Smooth muscle cell (in vitro differentiated cells): ENCODE measurements at regions not wholly inside any gene's neighbourhood (a gene's known extent, or its start where the extent isn't known, plus 50 kb on each side); places are given as distances from the start of the nearest gene placed in this dataset.

Source experiments
- DNase-seq: peaks from one replicate; lab custom pipeline; 2025; ENCODE audit not compliant: unreplicated experiment; lab: John Stamatoyannopoulos, UW
- H2AFZ ChIP-seq: fragments of 200-600 bp; sonication (generic); 2 replicates; pipeline ENCODE4 v1.6.0; 2016; ENCODE audit warnings: antibody characterized with exemption, low read depth, mild to moderate bottlenecking
- H3F3A ChIP-seq: fragments of 200-600 bp; sonication (generic); 2 replicates; pipeline ENCODE4 v1.6.0; 2017; ENCODE audit warnings: antibody characterized with exemption, low read depth
- H3K27ac ChIP-seq: fragments of 200-600 bp; sonication (generic); 2 replicates; pipeline ENCODE4 v1.5.1; 2016; ENCODE audit warnings: low read depth, mild to moderate bottlenecking
- H3K27me3 ChIP-seq: fragments of 200-600 bp; sonication (generic); 2 replicates; pipeline ENCODE4 v1.6.1; 2016; ENCODE audit warnings: low read depth, mild to moderate bottlenecking
- H3K36me3 ChIP-seq: fragments of 200-600 bp; sonication (generic); 2 replicates; pipeline ENCODE4 v1.5.1; 2016; ENCODE audit warnings: low read depth
- H3K4me1 ChIP-seq: fragments of 200-600 bp; sonication (generic); 2 replicates; pipeline ENCODE4 v1.5.1; 2016; ENCODE audit warnings: low read depth
- H3K4me2 ChIP-seq: fragments of 200-600 bp; sonication (generic); 2 replicates; pipeline ENCODE4 v1.6.0; 2016; ENCODE audit warnings: mild to moderate bottlenecking
- H3K4me3 ChIP-seq: fragments of 200-600 bp; sonication (generic); 2 replicates; pipeline ENCODE4 v1.5.1; 2016; ENCODE audit warnings: mild to moderate bottlenecking
- H3K79me2 ChIP-seq: fragments of 200-600 bp; sonication (generic); 2 replicates; pipeline ENCODE4 v1.6.0; 2016; ENCODE audit warnings: low read depth, mild to moderate bottlenecking
- H3K9ac ChIP-seq: fragments of 200-600 bp; sonication (generic); 2 replicates; pipeline ENCODE4 v1.6.0; 2016; ENCODE audit warnings: low read depth
- H3K9me3 ChIP-seq: fragments of 200-600 bp; sonication (generic); replicated peaks from 2 replicates; pipeline ENCODE4 v1.5.1; 2016; ENCODE audit warnings: low read depth
- H4K20me1 ChIP-seq: fragments of 200-600 bp; sonication (generic); 2 replicates; pipeline ENCODE4 v1.6.0; 2016; ENCODE audit warnings: low read depth
- WGBS: methylation state at CpG from one replicate; pipeline ENCODE4 v1.1.7; 2016; ENCODE audit warnings: low lambda C conversion rate; 5-methylcytosine and 5-hydroxymethylcytosine counted together
- TF ChIP-seq, protein P1 (sequence below): fragments of 200-600 bp; sonication (generic); IDR thresholded peaks from 2 replicates; pipeline ENCODE4 v1.5.1; 2017; ENCODE audit warnings: borderline replicate concordance, mild to moderate bottlenecking, antibody characterized with exemption; ENCODE audit not compliant: insufficient read depth, poor library complexity, severe bottlenecking

DNA sequence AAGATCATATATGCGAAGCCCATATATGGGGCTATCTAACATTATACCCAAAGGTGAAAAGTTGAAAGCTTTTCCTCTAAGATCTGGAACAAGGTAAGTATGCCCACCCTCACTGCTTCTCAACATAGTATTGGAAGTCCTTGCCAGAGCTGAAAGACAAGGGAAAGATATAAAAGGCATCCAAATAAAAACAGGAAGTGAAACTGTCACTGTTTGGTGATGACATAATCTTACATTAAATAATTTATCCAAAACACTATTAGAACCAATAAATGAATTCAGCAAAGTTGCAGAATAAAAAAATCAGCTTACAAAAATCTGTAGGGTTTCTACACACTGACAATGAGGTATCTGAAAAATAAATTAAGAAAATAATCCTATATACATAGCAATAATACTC, 205.8 kb downstream of the INSIG2 start:
- no peaks in the 10 kb centered on the region for H3K79me2 ChIP-seq
- TF ChIP-seq, protein P1, sequence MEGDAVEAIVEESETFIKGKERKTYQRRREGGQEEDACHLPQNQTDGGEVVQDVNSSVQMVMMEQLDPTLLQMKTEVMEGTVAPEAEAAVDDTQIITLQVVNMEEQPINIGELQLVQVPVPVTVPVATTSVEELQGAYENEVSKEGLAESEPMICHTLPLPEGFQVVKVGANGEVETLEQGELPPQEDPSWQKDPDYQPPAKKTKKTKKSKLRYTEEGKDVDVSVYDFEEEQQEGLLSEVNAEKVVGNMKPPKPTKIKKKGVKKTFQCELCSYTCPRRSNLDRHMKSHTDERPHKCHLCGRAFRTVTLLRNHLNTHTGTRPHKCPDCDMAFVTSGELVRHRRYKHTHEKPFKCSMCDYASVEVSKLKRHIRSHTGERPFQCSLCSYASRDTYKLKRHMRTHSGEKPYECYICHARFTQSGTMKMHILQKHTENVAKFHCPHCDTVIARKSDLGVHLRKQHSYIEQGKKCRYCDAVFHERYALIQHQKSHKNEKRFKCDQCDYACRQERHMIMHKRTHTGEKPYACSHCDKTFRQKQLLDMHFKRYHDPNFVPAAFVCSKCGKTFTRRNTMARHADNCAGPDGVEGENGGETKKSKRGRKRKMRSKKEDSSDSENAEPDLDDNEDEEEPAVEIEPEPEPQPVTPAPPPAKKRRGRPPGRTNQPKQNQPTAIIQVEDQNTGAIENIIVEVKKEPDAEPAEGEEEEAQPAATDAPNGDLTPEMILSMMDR: no peak

GRCh38 chr2:118292991-118293390, 204.7 kb downstream of the INSIG2 start:
- no peaks in the 10 kb centered on the region for H3F3A ChIP-seq
- no peak for DNase-seq
- H2AFZ ChIP-seq: no peak overlapping the region
- H3K27ac ChIP-seq: no peak overlapping the region
- H3K9ac ChIP-seq: no peak overlapping the region
- WGBS: 81% methylated on average over 2 of the region's 2 CpGs
- H3K4me3 ChIP-seq: no peak overlapping the region
- no peak overlapping the region for H3K4me2 ChIP-seq
- H3K9me3 ChIP-seq: no peaks in the 10 kb centered on the region
- H3K27me3 ChIP-seq: no peaks in the 10 kb centered on the region
- TF ChIP-seq, protein P1: no peak
- no peaks in the 10 kb centered on the region for H3K4me1 ChIP-seq
- H4K20me1 ChIP-seq: no peaks in the 10 kb centered on the region
- no peaks in the 10 kb centered on the region for H3K36me3 ChIP-seq
- no peaks in the 10 kb centered on the region for H3K79me2 ChIP-seq

More for the DNA sequence above, 205.8 kb downstream of the INSIG2 start:
- H3K4me2 ChIP-seq: no peak overlapping the region
- no peak overlapping the region for H3K9ac ChIP-seq
- H3K27me3 ChIP-seq: no peaks in the 10 kb centered on the region
- no peak for DNase-seq
- H3K27ac ChIP-seq: no peak overlapping the region
- 100% methylated on average over 1 of the region's 1 CpG for WGBS
- H3F3A ChIP-seq: no peaks in the 10 kb centered on the region
- H3K36me3 ChIP-seq: no peaks in the 10 kb centered on the region
- no peaks in the 10 kb centered on the region for H4K20me1 ChIP-seq
- no peaks in the 10 kb centered on the region for H3K9me3 ChIP-seq
- H3K4me1 ChIP-seq: no peaks in the 10 kb centered on the region
- no peak overlapping the region for H2AFZ ChIP-seq
- no peak overlapping the region for H3K4me3 ChIP-seq

GRCh38 chr2:118291251-118291880, 203.1 kb downstream of the INSIG2 start:
- no peaks in the 10 kb centered on the region for H3K4me1 ChIP-seq
- no peak for DNase-seq
- no peaks in the 10 kb centered on the region for H3K79me2 ChIP-seq
- H3K4me3 ChIP-seq: no peak overlapping the region
- no peaks in the 10 kb centered on the region for H3K27me3 ChIP-seq
- H3K9ac ChIP-seq: no peak overlapping the region
- no peaks in the 10 kb centered on the region for H3K36me3 ChIP-seq
- 73% methylated on average over 3 of the region's 3 CpGs for WGBS
- H4K20me1 ChIP-seq: no peaks in the 10 kb centered on the region
- H3K27ac ChIP-seq: no peak overlapping the region
- H3K4me2 ChIP-seq: no peak overlapping the region
- no peak overlapping the region for H2AFZ ChIP-seq
- no peaks in the 10 kb centered on the region for H3F3A ChIP-seq
- H3K9me3 ChIP-seq: no peaks in the 10 kb centered on the region
- TF ChIP-seq, protein P1: no peak
